ENCODE measurements at regions not wholly inside any gene's neighbourhood (a gene's known extent, or its start where the extent isn't known, plus 50 kb on each side); places are given as distances from the start of the nearest gene placed in this dataset.

- TF ChIP-seq CTCF (optimal IDR thresholded peaks at IDR 0.05 in 1 of 3, IDR thresholded peaks at IDR 0.05 in 1 of 3, conservative IDR thresholded peaks at IDR 0.05 in 1 of 3; ENCODE audit: extremely low read depth in 1 of 3, insufficient read depth in 2 of 3, low read length in 3 of 3) = no peak
- TF ChIP-seq EZH2 (IDR thresholded peaks at IDR 0.05; ENCODE audit: low read length) = no peak
Measured at GRCh38 chr18:44526705-44527415, 153.8 kb upstream of the SETBP1 start.

Data from keratinocyte (primary cell).